RCC 7860 (cell line): ENCODE measurements at regions not wholly inside any gene's neighbourhood (a gene's known extent, or its start where the extent isn't known, plus 50 kb on each side); places are given as distances from the start of the nearest gene placed in this dataset.
"Not testable (repeated sequence)": the region's sequence is repeated elsewhere in the genome, so short reads cannot be mapped to it uniquely, and the experiment has no call there.

ENCODE experiments used
- DNase-seq: peaks from one replicate; pipeline ENCODE4 v3.0.0-alpha.2; 2015; ENCODE audit warnings: low spot score
- FAIRE-seq: peaks from 2 replicates; lab custom pipeline; 2012; peaks lifted over from hg19 to GRCh38; lab: Jason Lieb, UNC

DNA sequence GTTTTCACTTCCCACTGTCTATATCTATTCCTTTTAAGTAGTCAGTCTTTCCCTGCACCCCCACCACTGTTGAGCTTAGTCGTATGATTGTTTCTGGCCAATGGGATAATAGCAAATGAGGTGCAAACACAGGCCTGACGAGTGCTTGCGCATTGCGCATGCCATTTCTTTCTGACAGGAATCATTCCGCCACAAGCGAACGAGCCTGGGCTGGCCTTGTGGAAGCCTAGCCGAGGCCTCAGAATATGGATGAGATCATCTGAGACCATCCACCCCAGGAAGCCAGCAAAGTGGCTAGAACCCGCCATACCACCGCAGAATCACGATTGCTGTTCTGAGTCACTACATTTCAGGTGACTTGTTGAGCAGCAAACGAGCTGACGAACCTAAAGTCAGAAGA is 52.2 kb upstream of the PRL start:
- no peak for FAIRE-seq
- no peak for DNase-seq

DNA sequence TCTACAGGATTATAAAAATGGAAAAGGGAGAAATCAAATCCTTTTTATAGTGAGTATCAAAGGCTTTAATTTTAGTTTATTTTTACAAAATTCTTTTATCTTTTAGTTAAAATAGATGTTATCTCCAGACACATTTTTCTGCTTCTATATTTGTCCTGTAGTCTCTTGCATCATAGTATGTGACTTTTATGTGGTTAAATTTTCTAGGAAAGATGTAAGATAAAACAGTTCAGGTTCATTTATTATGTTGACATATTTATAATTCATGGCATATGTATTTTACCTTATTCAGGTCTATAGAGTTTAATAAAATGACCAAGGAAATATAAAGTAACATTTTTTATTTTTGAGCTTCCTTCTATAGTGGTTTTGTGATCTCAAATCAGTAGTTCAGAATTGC is 52.7 kb upstream of the PRL start:
- FAIRE-seq, result no peak
- no peak for DNase-seq

DNA sequence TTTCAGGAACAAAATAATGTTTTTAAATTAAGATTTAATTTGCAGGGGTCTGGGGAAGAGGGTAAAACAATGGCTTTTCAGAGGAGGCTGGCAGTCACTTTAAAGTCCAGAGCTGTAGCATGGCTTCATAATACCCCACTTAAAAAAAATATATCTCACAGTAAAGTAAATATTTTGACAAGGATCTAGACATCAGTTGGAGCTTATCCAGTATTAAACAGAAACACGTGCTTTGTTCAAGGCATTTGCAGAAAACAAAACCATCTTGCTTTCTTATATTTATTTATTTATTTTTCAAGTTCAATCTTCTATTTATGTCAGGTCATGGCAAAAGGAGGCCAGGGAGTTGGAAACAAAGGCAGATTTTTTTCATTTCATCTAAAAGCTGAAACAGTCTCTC is 53.3 kb upstream of the PRL start:
- no peak for FAIRE-seq
- DNase-seq, result no peak

DNA sequence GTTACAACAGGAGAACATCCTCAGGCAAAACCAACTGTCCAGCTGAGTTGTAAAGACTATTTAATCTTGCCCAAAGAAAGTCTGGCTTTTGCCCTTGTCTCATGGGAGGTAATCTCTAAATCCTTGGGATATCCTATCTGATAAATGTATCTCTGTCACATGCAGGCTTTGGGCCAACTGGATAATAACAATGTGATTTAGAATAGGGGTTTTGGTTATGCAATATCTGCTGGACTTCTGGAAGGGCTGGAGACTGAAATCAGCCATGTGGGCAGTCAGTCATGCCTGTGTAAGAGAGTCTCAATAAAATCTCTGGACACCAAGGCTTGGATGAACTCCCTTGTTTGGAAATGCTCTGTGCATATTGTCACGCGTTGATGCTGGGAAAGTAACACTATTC is 56.3 kb upstream of the PRL start:
- no peak for DNase-seq

DNA sequence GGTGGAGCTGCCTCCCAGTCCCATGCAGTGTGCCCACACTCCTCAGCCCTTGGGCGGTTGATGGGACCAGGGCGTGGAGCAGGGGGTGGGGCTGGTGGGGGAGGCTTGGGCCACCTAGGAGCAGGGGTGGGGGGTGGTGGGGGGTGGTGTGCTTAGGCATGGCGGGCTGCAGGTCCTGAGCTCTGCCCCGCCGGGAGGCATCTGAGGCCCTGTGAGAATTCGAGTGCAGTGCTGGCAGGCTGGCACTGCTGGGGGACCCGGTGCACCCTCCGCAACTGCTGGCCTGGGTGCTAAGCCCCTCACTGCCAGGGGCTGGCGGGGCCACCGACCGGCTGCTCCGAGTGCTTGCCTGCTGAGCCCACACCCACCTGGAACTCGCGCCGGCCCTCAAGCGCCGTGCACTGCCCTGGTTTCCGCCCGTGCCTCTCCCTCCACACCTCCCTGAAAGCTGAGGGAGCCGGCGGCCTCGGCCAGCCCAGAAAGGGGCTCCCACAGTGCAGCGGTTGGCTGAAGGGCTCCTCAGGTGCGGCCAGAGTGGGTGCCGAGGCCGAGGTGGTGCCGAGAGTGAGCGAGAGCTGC is 59.6 kb upstream of the PRL start:
- no peak for DNase-seq
- FAIRE-seq, result no peak

More for the DNA sequence above, 56.3 kb upstream of the PRL start:
- FAIRE-seq, result no peak

DNA sequence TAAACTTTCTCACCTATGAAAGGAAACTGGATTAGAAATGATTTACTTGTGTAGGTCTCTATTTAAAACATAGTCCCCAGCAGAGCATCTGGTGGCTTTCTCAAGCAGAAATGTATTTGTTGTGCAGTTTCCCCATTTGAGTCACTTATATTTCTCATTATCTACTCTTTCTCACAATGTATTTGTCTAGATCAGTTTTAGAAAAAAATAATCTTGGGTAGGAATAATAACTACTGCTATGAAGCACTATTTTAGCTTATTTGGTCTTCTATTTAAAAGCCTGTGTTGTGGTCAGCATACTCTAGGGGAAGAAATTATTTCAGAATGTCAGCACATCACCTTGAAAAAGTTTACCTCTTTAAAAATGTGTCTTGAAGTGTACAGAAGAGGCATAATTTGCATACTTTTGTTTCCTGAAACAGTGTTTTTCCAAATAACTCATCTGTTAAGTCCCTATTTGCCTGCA is 60.9 kb upstream of the PRL start:
- no peak for FAIRE-seq
- no peak for DNase-seq

DNA sequence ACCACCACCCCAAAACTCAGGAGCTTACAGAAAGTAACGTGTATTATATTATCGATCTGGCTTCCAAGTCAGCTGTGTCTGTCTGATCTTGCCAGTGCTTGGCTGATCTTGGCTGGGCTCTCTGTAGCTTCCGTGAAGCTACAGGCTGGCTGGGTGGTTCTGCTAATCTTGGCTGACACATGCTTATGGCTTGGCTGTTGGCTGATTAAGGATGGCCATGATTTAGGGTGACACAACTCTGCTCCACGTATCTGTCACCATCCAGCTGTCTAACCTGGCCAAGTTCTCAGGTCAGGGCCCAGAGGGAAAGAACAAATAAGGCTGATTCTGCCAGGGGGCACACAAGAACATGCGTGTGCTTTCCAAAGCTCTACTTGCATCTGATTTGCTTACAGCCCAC is 64.7 kb upstream of the PRL start:
- no peak for DNase-seq
- no peak for FAIRE-seq

DNA sequence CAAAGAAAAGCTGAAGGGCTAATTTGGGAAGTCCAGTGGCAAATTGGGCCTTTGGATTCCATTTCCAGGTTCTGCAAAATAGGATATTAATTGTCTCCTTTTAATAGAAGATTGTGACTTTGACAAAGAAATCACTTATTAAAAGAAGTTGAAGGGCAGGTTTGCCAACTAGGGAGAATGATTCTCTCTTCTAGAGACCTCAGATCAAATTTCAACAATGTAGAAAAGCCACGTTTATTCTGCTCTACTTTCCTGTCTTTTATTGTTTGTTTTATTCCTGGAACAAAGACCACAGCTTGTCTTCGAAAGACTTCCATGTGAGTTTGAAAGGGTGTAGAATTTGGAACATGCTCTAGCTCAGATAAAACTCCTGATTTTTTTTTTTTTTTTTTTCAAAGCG is 65.5 kb upstream of the PRL start:
- DNase-seq (no peak), FAIRE-seq (no peak)

DNA sequence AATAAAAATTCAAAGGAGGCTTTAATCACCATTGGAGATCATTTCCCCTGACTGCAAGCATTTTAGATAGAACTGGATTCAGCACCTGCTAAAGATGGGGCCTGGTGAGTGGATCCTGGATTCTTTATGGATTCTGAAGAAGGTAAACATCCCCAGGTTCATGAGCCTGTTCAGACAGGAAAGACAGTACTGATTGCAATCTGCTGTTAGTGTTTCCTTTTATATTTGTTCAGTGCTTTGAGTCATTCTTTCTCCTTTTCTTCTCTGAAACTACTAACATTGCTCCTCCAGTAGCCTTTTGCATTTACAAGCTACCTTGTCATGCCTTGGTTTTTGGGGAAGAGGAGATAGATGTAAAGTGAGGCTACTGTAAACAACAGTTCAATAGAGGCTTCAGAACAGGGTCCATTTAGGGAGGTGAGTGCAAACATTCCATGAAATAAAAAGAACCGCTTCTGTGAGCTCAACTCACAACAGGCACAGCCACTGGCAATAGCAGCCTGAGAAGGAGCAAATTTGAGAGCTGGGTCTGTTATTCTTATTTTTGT is 66.4 kb upstream of the PRL start:
- no peak for FAIRE-seq
- no peak for DNase-seq

DNA sequence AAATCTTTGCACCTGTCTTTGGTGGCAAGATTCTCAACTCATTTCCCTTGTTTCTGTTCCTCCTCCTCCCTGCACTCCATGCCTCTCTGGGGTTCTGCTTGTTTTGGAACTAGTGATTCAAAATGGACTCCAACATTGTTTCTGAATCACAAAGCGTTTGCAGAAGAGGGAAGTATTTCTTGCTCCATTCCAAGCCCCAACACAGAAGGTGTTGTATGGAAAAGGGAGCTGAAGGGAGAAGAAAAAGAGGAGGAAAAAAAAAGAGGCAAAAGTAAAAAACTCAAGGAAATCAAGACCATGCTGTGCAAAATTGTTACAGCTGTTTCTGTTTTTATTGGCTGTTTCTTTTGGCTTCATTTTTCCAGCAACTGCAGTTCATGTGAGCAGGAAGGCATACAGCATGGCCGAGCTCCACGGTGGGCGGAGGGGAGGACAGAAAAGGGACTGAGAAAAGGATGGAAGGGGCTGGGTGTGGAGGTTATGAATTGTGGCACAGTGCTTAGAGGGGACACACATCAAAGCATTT is 66.9 kb upstream of the PRL start:
- DNase-seq, result no peak

DNA sequence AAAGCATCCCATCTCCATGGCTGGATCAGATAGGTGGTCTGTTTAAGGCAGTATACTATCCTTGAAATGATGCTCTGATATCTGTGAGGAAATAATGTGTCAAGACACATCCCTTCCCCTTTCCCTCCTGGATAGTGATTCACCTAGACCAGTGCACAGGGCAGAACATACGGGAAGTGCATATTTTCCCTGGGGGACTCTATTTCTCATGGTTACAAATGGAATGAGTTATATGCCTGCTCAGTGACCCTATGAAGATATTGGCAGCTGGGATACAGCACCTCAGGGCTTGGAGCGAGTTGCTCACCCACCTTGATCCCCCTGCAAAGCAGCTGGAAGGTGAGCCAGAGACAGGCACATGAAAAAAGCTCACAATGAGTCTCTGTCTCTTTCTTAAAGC is 67.5 kb upstream of the PRL start:
- DNase-seq, result no peak
- FAIRE-seq, result no peak

More for the DNA sequence above, 66.9 kb upstream of the PRL start:
- FAIRE-seq, result no peak

DNA sequence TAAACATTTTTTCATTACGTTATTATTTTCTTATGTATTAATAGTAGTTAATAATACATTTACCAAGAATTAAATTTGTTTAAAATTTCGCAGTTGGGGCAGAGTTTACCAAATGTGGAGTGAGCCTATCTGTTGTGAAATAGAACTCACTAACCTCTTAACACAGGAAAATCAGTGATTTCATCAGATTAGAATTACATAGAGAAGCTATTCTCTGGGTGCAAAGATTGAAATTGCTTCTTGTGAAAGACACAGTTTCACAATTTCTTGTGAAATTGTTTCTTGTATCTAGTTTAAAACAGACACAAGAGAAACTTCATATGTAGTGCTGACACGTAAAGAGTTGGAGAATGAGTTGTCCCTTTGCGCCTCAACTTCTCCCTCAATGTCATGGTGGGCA is 69.4 kb upstream of the PRL start:
- FAIRE-seq (no peak), DNase-seq (no peak)

DNA sequence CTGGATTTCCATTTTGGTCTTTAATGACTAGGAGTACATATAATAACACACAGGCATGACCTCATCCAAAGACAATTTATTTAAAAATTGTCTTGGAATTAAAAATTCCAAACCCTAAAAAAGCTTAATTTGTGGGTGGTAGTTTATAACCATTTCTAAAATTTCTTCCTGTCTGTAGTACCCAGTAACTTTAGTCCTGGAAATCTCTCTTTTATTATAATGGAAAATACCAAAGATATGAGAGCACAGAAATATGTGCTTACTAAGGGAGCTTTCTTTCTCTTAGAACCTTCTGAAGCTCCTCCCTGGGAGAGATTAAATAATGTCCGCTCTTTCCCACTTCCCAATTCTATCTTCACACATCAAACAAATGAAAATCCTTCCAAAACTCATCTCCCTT is 70.5 kb upstream of the PRL start:
- DNase-seq (no peak), FAIRE-seq (no peak)

DNA sequence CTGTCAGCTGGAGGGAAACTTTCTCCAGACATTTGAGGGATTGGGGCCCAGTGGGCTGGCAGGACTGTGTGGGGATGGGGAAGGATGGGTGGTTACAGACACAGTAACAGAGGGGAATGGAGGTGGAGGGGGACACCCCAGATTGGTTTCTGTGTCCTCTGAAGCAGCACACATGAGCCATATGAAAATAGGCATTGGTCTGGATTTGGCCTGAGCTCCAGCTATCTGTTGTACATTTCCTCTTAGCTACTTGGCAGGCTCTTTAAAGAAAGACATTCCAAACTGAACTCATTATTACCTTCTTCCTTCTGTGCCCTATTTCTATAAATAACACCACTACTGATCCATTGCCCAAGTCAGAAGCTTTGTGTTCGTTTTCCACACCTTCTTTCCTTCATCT is 72.0 kb upstream of the PRL start:
- no peak for DNase-seq
- FAIRE-seq, result no peak

DNA sequence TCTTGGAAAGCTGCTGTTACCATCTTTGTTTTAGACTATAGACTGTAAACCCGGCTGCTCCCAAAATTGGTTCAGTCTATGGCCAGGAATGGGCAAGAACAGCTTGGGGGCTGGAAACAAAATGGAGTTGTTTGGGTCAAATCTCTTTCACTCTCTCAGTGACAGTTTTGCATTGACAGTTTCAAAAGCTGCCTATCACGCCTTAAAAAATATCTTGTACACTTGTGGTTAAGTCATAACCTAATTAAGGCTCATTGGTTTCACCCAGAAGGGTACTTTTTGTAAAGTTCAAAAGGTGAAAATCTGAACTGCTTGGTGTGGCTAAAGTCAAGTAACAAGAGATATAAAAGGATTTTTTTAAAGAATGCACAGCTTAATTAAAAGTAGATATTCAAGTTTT is 76.1 kb upstream of the PRL start:
- DNase-seq (no peak), FAIRE-seq (no peak)

DNA sequence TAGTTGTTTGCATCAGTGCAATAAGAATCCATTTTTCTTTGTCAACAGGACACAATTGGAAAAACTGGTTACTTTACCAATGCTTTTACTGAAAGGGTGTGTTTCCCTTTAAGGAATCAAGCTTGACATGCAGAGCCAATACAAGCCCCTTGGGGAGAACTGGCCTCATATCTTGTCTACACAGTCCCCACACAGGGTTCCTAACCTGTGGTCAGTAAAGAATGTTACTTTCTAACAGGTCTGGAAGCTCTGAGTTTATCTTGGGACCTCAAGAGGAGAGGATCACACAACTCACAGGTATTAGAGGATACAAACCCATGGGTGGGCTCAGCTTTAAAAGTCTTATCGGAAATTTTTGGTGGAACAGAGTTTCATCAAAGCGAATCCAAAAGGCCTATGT is 78.1 kb upstream of the PRL start:
- not testable (repeated sequence) for DNase-seq, FAIRE-seq

DNA sequence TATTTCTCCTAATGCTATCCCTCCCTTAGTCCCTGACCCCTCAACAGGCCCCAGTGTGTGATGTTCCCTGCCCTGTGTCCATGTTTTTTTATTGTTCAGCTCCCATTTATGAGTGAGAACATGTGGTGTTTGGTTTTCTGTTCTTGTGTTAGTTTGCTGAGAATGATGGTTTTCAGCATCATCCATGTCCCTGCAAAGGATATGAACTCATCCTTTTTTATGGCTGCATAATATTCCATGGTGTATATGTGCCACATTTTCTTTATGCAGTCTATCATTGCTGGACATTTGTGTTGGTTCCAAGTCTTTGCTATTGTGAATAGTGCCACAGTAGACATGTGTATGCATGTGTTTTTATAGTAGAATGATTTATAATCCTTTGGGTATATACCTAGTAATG is 79.5 kb upstream of the PRL start:
- not testable (repeated sequence) for DNase-seq, FAIRE-seq

DNA sequence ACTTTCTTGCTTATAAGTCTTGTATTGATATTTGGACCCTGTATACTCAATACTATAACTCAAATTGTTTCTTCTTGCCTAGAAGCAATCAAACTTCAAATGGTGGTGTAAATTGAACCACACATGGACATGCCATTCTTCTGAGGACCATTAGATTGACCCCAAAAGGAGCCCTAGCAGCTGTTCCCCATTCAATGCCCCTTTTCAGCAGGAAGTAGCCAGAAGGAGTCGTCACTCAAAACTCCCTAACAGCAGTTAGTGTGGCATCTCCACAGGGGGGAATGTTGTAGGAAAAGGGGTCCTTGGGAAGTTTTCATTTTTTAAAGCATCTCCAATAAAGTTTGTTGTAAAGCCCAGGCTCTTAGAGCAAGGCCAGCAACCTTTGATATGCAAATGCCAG is 81.7 kb upstream of the PRL start:
- DNase-seq, FAIRE-seq: not testable (repeated sequence)

DNA sequence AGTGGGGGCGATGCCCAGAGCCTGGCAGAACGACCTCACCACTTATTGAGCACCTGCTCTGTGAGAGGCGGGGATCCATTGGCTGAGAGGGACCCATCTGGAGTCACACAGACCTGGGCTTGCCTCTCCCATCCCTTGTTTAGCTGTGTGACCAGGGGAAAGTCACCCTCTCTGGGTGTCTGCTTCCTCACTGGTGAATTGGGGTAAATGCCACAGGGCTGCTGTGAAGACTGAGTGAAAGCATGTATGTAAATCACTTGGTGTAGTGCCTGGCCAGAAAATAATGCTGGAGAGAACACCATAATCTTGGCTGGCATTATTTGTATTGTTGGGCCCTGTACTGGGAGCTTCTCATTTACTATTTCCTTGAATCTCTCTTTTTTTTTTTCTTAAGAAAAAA is 83.4 kb upstream of the PRL start:
- no peak for FAIRE-seq

DNA sequence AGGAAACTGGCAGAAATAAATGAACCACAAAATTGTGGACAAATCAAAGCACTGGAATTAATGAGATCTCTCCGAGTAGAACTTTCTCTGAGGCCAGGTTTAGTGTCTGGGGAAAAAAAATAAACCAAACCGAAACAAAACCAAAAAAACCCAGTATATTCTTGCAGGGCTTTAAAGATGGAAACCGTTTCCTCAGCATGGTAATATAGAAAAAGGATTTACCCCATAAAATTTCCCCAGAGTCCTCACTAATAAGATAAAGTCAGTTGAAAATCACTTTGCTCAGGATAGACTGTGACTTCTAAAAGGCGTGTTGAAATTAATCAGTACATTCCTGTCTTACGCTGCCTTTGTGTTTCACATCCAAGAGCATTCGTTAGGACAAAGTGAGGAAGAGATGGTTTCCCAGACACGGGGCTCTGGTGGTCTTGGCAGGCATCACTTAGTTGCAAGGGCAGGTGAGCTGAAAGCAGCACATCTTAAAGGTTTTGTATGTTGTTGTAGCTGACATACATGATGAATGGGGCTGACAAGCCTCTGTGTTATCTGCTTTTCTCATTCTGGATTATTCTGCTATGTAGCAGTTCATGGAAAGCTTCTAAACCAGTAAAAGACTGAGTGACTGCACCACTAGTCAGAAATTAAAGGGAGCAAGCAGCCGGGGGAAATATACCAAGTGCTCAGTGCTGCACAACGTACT is 85.2 kb upstream of the PRL start:
- FAIRE-seq, result no peak
- DNase-seq, result no peak

More for the DNA sequence above, 83.4 kb upstream of the PRL start:
- no peak for DNase-seq

DNA sequence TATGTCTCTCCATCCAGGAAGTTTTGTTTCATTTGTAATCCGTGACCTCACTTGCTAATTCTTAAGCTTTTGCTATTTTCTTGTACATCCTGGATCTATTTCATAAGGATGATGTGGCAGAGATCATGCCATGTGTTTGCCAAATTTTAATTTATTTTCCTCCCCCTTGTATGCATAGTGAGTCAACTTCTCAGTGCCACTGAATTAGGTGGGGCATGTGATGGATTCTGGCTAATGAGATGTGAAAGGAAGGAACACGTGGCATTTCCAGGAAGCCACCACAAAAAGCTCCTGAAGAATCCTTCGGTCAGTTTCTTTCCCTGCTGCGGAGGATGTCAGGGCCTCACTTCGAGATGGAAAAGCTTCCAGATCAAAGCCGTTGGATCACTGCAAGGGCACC is 86.2 kb upstream of the PRL start:
- FAIRE-seq, result no peak
- DNase-seq, result no peak

DNA sequence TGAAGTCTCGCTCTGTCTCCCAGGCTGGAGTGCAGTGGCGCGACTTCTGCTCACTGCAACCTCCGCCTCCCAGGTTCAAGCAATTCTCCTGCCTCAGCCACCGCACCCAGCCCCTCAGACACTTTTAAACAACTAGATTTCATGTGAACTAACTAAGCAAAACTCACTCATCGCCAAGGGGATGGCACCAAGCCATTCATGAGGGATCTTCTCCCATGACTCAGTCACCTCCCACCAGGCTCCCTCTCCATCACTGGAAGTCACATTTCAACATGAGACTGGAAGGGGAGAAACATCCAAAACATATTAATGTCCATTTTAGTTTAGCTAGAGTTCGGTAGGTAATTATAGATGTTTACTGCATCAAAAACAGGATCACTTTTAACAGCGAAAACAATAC is 95.9 kb upstream of the PRL start:
- no peak for FAIRE-seq
- no peak for DNase-seq
